ENCODE measurements at regions not wholly inside any gene's neighbourhood (a gene's known extent, or its start where the extent isn't known, plus 50 kb on each side); places are given as distances from the start of the nearest gene placed in this dataset.

DNA sequence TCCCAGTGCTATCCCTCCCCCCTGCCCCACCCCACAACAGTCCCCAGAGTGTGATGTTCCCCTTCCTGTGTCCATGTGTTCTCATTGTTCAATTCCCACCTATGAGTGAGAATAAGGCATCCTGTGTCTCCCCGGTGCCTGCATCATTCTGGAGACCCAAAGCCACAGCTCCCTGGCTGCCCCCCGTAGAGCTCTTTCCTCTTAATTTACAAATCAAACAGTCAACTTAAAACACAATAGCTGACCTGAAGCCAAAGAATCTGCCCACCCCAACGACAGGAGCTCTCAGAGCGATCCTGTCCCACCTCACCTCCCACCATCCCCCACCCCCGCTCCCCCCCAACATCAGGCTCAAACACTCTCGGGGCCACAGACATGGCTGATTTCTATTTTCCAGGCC lies 558.3 kb downstream of the BRD1 start:
- TF ChIP-seq, protein P1, sequence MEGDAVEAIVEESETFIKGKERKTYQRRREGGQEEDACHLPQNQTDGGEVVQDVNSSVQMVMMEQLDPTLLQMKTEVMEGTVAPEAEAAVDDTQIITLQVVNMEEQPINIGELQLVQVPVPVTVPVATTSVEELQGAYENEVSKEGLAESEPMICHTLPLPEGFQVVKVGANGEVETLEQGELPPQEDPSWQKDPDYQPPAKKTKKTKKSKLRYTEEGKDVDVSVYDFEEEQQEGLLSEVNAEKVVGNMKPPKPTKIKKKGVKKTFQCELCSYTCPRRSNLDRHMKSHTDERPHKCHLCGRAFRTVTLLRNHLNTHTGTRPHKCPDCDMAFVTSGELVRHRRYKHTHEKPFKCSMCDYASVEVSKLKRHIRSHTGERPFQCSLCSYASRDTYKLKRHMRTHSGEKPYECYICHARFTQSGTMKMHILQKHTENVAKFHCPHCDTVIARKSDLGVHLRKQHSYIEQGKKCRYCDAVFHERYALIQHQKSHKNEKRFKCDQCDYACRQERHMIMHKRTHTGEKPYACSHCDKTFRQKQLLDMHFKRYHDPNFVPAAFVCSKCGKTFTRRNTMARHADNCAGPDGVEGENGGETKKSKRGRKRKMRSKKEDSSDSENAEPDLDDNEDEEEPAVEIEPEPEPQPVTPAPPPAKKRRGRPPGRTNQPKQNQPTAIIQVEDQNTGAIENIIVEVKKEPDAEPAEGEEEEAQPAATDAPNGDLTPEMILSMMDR (IDR thresholded peaks at IDR 0.05): no peak
- no peak for TF ChIP-seq POLR2A (IDR thresholded peaks at IDR 0.05)
- intact Hi-C loops (cut with DNase I): no loop called here
- Histone ChIP-seq H3K4me3 (no peak overlapping the region), H3K4me1 (no peaks in the 10 kb centered on the region), H3K27ac (no peak overlapping the region), H3K27me3 (peaks cover 0 to 55% (median 16%) of the 10 kb centered on the region in 9 donors), H3K36me3 (no peaks in the 10 kb centered on the region), H3K9me3 (no peaks in the 10 kb centered on the region)
- WGBS, 4 donors: 2 to 7% (median 4%) methylated on average over 6 of the region's 6 CpGs
- DNase-seq (no peak), ATAC-seq (no peak)

- DNase-seq (no peak), ATAC-seq (no peak)
- Histone ChIP-seq H3K9me3 (no peaks in the 10 kb centered on the region), H3K27ac (no peak overlapping the region), H3K27me3 (peaks cover 0 to 55% (median 16%) of the 10 kb centered on the region in 9 donors), H3K4me3 (no peak overlapping the region), H3K36me3 (no peaks in the 10 kb centered on the region), H3K4me1 (no peaks in the 10 kb centered on the region)
- intact Hi-C loops (cut with DNase I): no loop called here
- no peak for TF ChIP-seq POLR2A (IDR thresholded peaks at IDR 0.05)
- TF ChIP-seq, protein P1 (IDR thresholded peaks at IDR 0.05): no peak
- 34 to 44% (median 39%) methylated on average over 4 of the region's 4 CpGs for WGBS, 4 donors
Observed at GRCh38 chr22:49268924-49269323, 558.7 kb downstream of the BRD1 start.

DNA sequence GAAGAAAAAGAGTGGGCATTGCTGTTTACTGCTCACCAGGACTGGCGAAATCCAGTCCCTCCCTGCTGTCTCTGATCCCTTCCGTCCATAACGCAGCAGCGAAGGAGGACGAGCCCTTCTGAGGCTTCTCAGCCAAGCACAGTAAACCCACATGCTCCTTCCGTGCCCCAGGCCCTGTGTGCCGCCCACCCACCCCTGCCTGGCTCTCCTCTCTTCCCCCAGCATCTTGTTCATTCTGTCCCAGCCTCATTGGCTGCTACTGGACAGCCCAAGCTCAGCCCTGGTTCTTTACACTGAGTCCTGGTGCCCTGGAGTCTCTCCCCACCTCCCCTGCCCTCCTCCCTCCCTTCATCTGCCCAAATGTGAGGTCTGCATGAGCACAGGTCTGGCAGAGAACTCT lies 559.7 kb downstream of the BRD1 start:
- Histone ChIP-seq H3K4me3 (no peak overlapping the region), H3K36me3 (no peaks in the 10 kb centered on the region), H3K27me3 (peaks cover 0 to 55% (median 16%) of the 10 kb centered on the region in 9 donors), H3K27ac (no peak overlapping the region), H3K4me1 (no peaks in the 10 kb centered on the region), H3K9me3 (no peaks in the 10 kb centered on the region)
- 29 to 45% (median 38%) methylated on average over 7 of the region's 7 CpGs for WGBS, 4 donors
- TF ChIP-seq, protein P1 (IDR thresholded peaks at IDR 0.05): no peak
- no peak for TF ChIP-seq POLR2A (IDR thresholded peaks at IDR 0.05)
- intact Hi-C loops (cut with DNase I): no loop called here
- DNase-seq: no peak
- no peak for ATAC-seq

DNA sequence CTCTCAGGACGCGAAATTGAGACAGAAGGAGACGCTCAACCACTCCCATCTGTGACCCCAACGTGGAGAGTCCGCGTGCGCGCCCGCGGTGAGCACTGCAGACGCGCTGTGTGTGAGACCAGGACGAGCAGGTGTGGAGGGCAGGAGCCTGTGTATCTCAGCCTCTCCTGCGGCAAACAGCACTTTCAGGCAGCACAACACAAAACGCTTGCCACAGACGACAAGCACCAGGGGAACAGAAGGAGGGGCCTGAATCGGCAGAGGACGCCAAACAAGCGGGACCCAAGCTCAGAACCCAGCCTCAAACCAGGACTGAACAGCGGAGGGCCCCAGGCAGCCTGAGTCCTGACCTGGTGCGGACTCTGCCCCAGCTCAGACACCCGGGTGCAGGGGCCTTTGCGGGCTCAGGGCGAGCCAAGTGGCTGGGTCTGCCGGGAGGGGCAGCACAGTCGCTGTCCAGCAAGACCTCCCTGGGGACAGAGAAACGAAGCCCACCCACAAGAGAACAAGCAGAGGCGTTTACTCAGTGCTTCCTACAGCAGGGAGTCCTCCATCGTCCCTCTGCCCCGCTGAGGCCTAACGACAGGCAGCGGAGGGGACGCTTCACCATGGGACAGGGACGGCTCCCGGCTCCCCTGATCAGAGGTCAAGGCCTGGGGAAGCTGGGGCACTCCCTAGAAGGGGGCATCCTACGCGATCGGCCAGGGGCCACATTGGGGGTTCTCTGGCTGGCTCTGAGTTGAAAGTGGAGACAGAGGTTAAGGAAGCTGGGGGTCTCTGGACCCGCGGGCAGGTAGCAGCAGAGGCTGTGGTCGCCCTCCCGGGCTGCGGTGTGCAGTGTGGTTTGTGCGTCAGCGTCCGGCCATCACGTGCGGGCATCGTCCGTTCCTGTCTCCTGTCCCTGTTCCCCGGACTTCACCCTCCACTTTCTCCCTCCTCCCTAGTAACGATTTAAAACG lies 560.8 kb downstream of the BRD1 start:
- Histone ChIP-seq H3K4me1 (no peaks in the 10 kb centered on the region), H3K36me3 (no peaks in the 10 kb centered on the region), H3K27ac (no peak overlapping the region), H3K9me3 (no peaks in the 10 kb centered on the region), H3K4me3 (no peak overlapping the region), H3K27me3 (peaks cover 0 to 47% (median 16%) of the 10 kb centered on the region in 9 donors)
- DNase-seq (no peak), ATAC-seq (no peak)
- intact Hi-C loops (cut with DNase I): no loop called here
- TF ChIP-seq, protein P1 (IDR thresholded peaks at IDR 0.05): no peak
- no peak for TF ChIP-seq POLR2A (IDR thresholded peaks at IDR 0.05)
- 48 to 58% (median 53%) methylated on average over 46 to 53 of the region's 53 CpGs for WGBS, 4 donors

Measured in heart left ventricle (tissue), 16 donors.